Keratinocyte (primary cell): ENCODE measurements at regions not wholly inside any gene's neighbourhood (a gene's known extent, or its start where the extent isn't known, plus 50 kb on each side); places are given as distances from the start of the nearest gene placed in this dataset.

Source experiments
- CTCF ChIP-seq, 3 experiments: IDR thresholded peaks in 1 of 3; conservative IDR thresholded peaks in 1 of 3; optimal IDR thresholded peaks in 1 of 3; 2 replicates in 2 of 3; 3 replicates in 1 of 3; pipeline versions ENCODE3 to v1.5.1; 2011; ENCODE audit warnings: low read length in 3 of 3, mild to moderate bottlenecking in 3 of 3, moderate library complexity in 2 of 3, control low read depth in 1 of 3, inconsistent platforms in 1 of 3; ENCODE audit not compliant: insufficient read depth in 2 of 3; ENCODE audit errors: extremely low read depth in 1 of 3
- EZH2 ChIP-seq: IDR thresholded peaks from one replicate; pipeline ENCODE4 v1.6.1; 2012; ENCODE audit warnings: inconsistent platforms, mild to moderate bottlenecking, low read length, moderate library complexity

- TF ChIP-seq EZH2, result no peak
- no peak for TF ChIP-seq CTCF (optimal IDR thresholded peaks at IDR 0.05 in 1 of 3, IDR thresholded peaks at IDR 0.05 in 1 of 3, conservative IDR thresholded peaks at IDR 0.05 in 1 of 3; ENCODE audit: extremely low read depth in 1 of 3, insufficient read depth in 2 of 3, low read length in 3 of 3)
Observed at GRCh38 chr4:126361287-126361686, 1046.5 kb downstream of the FAT4 start.
